Effector CD4-positive, alpha-beta T cell (primary cell): ENCODE measurements at regions not wholly inside any gene's neighbourhood (a gene's known extent, or its start where the extent isn't known, plus 50 kb on each side); places are given as distances from the start of the nearest gene placed in this dataset.
"Not testable (repeated sequence)": the region's sequence is repeated elsewhere in the genome, so short reads cannot be mapped to it uniquely, and the experiment has no call there.

Experiments
- DNase-seq: peaks from one replicate; pipeline ENCODE4 v3.0.0-alpha.2; 2020

GRCh38 chr6:139965393-139965792 lies 590.9 kb upstream of the CITED2 start:
- DNase-seq: no peak

GRCh38 chr6:139964737-139965136 lies 590.3 kb upstream of the CITED2 start:
- DNase-seq: no peak

GRCh38 chr6:139962654-139963347 lies 588.4 kb upstream of the CITED2 start:
- DNase-seq: no peak

- no peak for DNase-seq
These were observed 586.7 kb upstream of the CITED2 start for GRCh38 chr6:139961190-139961589.

- no peak for DNase-seq
These were observed 586.2 kb upstream of the CITED2 start for GRCh38 chr6:139960671-139961070.

- no peak for DNase-seq
These were observed 581.1 kb upstream of the CITED2 start for GRCh38 chr6:139955366-139956155.

- no peak for DNase-seq
These were observed 580.1 kb upstream of the CITED2 start for GRCh38 chr6:139954463-139955071.

GRCh38 chr6:139953780-139954179 lies 579.3 kb upstream of the CITED2 start:
- DNase-seq: not testable (repeated sequence)

- no peak for DNase-seq
These were observed 576.7 kb upstream of the CITED2 start for GRCh38 chr6:139951172-139951571.

GRCh38 chr6:139944976-139945375 lies 570.5 kb upstream of the CITED2 start:
- no peak for DNase-seq

- DNase-seq: no peak
These were observed 569.7 kb upstream of the CITED2 start for GRCh38 chr6:139944131-139944530.

GRCh38 chr6:139943391-139943790 lies 568.9 kb upstream of the CITED2 start:
- no peak for DNase-seq

GRCh38 chr6:139942331-139942730 lies 567.9 kb upstream of the CITED2 start:
- no peak for DNase-seq

- no peak for DNase-seq
These were observed 567.4 kb upstream of the CITED2 start for GRCh38 chr6:139941826-139942225.

GRCh38 chr6:139940741-139941729 lies 566.6 kb upstream of the CITED2 start:
- DNase-seq: no peak

GRCh38 chr6:139939189-139939979 lies 564.9 kb upstream of the CITED2 start:
- no peak for DNase-seq

- DNase-seq: no peak
These were observed 558.2 kb upstream of the CITED2 start for GRCh38 chr6:139932671-139933070.

- no peak for DNase-seq
These were observed 557.3 kb upstream of the CITED2 start for GRCh38 chr6:139931747-139932146.

GRCh38 chr6:139927742-139928305 lies 553.4 kb upstream of the CITED2 start:
- DNase-seq: no peak

- DNase-seq: no peak
These were observed 552.8 kb upstream of the CITED2 start for GRCh38 chr6:139927236-139927635.

- no peak for DNase-seq
These were observed 552.3 kb upstream of the CITED2 start for GRCh38 chr6:139926711-139927110.
